NCI-H526 treated with DMSO at 0.1 percent for 48 hours (cell line): ENCODE measurements at regions not wholly inside any gene's neighbourhood (a gene's known extent, or its start where the extent isn't known, plus 50 kb on each side); places are given as distances from the start of the nearest gene placed in this dataset.
A peak's percentile ranks its signal among the peaks of the same experiment; 100 is the strongest.

Source experiments
- DNase-seq: peaks from one replicate; lab custom pipeline; 2025; lab: John Stamatoyannopoulos, UW

DNA sequence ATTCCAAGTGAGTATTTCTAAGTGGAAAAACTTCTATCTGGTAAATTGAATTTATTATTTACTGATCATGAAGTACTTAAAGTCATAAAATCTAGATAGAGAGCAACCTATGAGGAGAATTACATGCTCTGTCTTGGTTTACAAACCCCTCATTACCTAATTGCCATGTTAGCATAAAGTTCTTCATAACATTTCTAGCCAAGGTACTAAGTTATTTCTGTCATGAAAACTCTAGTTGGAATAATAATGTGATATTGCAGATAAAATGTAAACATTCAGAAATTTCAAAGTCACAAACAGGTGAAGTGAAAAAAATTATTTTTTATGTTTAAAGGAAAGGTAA is 228.6 kb downstream of the TTLL7 start:
- no peak for DNase-seq

GRCh38 chr1:83769594-83770318 is 229.2 kb downstream of the TTLL7 start:
- DNase-seq, result no peak

DNA sequence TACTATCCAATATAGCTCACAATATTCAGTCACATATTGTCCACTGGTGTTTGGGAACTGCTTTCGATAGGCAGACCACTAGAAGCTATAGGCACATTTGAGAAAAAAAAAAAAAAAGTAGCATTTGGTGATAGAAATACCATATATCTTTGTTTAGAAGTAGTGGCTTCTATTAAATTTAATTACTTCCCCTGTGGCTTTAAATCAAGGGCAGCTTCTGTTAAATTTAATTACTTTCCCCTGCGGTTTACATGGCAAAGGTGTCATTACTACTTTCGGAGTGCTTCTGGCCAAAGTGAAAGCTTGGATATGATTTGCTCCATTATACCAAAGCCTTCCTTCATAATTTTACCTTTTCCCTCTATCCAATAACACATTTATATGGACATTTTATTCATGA is 229.9 kb downstream of the TTLL7 start:
- no peak for DNase-seq

DNA sequence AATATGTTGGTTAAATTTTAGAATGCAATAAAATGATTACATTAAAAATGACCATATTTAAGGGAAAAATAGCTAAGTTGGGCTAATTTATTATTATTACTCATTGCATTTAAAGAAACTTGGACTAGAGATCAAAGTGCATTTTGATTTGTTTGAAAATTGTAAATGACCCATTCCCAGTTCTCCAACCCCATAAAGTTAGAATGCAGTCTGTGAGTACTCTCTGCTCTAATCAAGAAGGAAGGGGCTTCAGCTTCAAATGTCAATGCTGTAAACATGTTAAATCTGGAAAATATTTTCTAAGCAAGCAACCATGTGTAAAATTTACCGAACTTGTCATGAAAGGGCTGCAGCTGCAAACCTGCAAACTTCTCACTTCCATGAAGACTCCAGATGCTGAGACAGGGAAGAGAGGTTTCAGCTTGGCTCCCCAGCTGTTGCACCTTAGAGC is 232.7 kb downstream of the TTLL7 start:
- DNase-seq, result no peak

- DNase-seq, result peak; percentile 35
Measured at GRCh38 chr1:83765125-83765524, 233.8 kb downstream of the TTLL7 start.

DNA sequence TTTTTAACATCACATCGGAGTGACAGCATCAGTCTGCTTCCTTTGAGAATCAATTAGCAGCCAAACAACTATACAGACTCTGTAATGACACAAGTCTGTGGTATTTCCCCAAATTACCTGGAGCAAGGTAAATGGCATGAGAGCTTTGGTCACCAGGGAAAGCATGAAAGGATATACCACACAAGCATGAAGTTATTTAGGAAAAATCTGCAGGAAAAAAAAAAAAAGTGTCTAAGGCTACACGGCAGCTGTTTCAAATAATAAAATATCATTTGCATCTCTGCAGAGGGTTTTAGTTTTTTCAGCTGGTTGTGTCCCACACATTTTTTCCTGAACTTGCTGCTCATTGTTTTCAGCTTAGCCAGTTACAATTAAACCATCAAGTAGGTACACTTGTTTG is 234.7 kb downstream of the TTLL7 start:
- DNase-seq, result peak; percentile 78

DNA sequence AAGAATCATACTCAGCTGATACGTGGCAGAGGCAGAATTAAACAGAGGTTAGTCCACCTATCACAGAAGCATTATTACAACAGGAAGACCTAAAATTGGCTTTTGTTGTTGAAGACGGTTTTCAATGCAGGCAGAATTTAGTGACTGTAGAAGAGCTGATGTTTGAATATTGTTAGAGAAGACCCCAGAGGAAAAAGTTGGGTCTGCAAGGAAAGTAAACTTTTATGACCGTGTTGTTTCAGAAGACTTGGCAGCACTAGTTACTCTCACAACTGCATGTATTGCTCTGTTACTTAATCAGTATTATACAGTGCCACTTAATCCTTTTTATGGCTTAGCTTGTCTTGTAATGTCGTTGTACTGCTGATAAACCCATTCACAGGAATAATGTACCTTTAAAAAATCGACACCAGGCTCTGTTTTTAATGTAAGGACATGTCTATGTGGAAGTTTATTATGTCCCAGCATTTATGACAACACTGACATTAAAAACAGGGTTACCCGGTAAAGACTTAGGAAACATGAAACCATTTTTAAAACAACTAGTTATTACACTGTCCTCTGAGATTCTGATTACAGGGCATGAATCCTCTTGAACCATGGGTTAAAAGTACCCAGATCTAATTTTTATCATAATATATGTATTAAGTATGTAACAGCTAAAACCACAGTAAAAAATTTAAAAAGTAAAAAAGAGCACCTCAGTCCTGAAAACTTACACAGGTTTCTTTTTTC is 235.4 kb downstream of the TTLL7 start:
- peak; percentile 86 for DNase-seq

GRCh38 chr1:83762416-83762815 is 236.5 kb downstream of the TTLL7 start:
- no peak for DNase-seq

- no peak for DNase-seq
Measured at GRCh38 chr1:83762039-83762365, 236.9 kb downstream of the TTLL7 start.

GRCh38 chr1:83761167-83762038 is 237.5 kb downstream of the TTLL7 start:
- DNase-seq, result peak; percentile 96

GRCh38 chr1:83760226-83761021 is 238.5 kb downstream of the TTLL7 start:
- no peak for DNase-seq

DNA sequence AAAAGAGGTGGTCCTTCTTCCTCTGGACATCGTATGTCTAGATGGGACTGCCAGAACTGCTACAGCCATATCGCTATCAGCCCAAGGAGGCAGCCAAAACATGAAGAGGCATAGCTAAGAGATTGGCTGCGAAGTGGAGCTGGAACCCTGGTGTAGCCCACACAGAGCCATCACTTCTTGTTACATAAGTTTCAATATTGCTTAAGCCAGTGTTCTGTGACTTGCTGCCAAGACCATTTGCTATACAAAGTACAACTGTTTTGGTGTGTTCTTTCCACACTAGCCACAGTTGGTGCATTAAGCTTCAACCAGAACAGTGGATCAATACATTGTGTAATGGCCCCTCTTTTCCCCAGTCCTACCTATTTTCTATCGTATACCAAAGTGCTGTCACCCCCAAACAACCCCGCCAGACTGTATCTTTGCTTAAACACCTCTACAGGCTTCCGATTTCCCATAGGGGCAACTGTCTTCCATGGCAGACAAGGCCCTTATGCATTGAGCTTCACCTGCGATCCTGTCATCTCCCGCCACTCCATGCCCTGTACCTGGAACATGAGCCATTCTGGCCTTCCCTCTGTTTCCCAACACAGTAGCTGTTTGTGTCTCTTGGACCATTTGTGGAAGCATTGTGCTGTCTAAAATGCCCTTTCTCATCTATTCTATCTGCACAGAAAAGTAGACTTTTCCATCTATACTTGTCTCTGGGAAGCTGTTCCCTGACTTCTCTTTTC is 241.8 kb downstream of the TTLL7 start:
- DNase-seq, result no peak

GRCh38 chr1:83751602-83752001 is 247.3 kb downstream of the TTLL7 start:
- DNase-seq, result no peak

DNA sequence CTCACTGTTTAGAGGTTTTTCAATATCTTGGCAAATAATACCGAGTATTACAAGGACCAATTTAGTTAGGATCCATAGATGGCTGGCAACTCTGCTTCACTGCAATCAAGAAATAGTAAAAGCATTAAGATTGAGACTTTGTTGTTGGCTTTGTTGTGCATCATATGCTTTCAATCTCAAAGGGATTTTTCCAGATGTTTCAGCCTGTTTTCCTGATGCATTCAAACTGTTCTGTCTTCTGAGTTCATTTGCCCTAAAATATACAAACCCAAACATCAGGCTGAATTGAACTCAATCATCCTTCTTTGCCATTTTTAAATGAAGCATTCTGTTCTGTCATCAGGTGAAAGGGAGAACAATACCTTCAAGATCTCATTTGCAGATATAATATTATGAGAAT is 248.7 kb downstream of the TTLL7 start:
- no peak for DNase-seq

DNA sequence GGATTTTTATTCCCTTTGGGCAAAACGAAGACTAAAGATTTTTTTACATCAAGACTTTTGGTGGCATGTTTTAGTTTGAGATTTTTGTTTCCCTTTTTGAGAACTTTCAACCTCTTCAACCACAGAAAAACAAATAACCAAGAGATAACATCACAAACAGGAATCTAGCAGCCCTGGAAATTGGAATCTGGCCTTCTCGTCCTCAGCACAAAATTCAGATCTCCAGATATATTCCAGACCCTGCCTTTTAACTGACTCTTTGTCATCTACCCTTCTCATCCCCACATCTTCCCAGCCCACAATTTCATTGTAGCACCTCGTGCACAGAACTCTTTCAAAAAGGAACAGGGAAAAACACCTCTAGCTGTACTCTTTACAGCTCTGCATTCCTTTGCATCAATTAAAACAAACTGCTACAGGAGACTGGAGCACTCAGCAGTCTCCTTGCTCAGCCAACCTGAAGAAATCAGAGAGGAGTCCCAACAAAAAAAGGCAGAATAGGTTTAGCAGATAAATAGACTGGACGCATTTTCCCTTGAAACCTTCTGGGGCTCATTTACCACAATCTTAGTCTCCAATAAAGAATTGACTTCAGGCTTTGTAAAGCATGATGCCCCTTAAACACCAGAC is 251.0 kb downstream of the TTLL7 start:
- DNase-seq, result no peak

DNA sequence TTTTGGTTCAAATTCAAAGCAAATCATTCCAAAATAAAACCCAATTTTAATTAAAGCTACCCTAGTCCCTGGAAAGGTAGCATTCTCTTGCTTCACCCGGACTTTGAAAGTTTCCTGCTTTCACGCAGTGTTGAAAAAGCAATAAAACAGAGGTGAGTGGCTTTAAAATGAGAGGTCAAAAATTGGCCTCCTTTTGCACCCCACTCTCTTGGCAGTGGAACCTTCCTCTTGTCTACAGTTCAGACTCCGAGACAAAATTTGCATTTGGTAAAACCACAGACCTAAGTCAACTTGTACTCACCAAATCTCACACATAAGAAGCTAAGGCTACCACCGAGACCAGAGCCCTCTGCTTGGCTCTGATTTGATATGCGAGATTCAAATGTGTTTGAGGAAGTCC is 252.7 kb downstream of the TTLL7 start:
- no peak for DNase-seq

- DNase-seq, result no peak
Measured at GRCh38 chr1:83742446-83742845, 256.5 kb downstream of the TTLL7 start.

- no peak for DNase-seq
Measured at GRCh38 chr1:83741770-83742169, 257.2 kb downstream of the TTLL7 start.

- no peak for DNase-seq
Measured at GRCh38 chr1:83741348-83741747, 257.6 kb downstream of the TTLL7 start.

DNA sequence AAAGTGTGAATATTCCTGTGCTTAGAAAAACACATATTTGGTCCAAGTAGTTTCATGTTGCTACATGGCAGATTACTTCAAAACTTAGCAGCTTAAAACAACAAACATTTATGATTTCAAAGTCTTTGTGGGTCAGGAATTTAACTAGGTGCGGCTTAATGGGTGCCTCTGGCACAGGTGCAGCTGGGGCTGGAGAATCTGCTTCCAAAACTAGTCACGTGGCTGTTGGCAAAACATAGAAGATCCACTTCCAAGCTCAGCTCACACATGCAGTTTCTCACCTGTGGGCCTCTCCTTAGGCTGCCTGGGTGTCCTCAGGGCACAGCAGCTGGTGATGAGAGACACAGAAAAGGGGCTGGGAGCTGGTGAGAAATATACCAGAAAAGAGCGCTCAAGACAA is 263.4 kb downstream of the TTLL7 start:
- DNase-seq, result no peak

- DNase-seq, result no peak
Measured at GRCh38 chr1:83734420-83734819, 264.5 kb downstream of the TTLL7 start.
